Stomach smooth muscle (tissue), 2 donors: ENCODE measurements at regions not wholly inside any gene's neighbourhood (a gene's known extent, or its start where the extent isn't known, plus 50 kb on each side); places are given as distances from the start of the nearest gene placed in this dataset.
"Not testable (repeated sequence)": the region's sequence is repeated elsewhere in the genome, so short reads cannot be mapped to it uniquely, and the experiment has no call there.

Source experiments
- H3K27ac ChIP-seq: one replicate; pipeline ENCODE4 v1.7.0; 2013; ENCODE audit warnings: mild to moderate bottlenecking, low read length, inconsistent platforms
- H3K27me3 ChIP-seq, 2 donors: one replicate each; pipeline ENCODE4 v1.7.0; 2013; ENCODE audit warnings: low read length in 2 of 2; ENCODE audit not compliant: insufficient read depth in 2 of 2, control insufficient read depth in 1 of 2
- H3K36me3 ChIP-seq, 2 donors: one replicate each; pipeline ENCODE4 v1.7.0; 2013; ENCODE audit warnings: low read length in 2 of 2; ENCODE audit not compliant: control insufficient read depth in 2 of 2, insufficient read depth in 2 of 2
- H3K4me1 ChIP-seq: one replicate; pipeline ENCODE4 v1.7.0; 2013; ENCODE audit warnings: low read length; ENCODE audit not compliant: control insufficient read depth, insufficient read depth
- H3K4me3 ChIP-seq, 2 donors: one replicate each; pipeline ENCODE4 v1.7.0; 2013; ENCODE audit warnings: low read length in 2 of 2
- H3K9ac ChIP-seq, 2 donors: one replicate each; pipeline ENCODE4 v1.7.0; 2013; ENCODE audit warnings: low read length in 2 of 2, mild to moderate bottlenecking in 1 of 2
- H3K9me3 ChIP-seq, 2 donors: one replicate each; pipeline ENCODE4 v1.7.0; 2013; ENCODE audit warnings: low read length in 2 of 2; ENCODE audit not compliant: control insufficient read depth in 2 of 2
- donor health status: healthy.
- donor health status: Pancreatic carcinoma.

GRCh38 chr4:11066584-11066983 is 362.1 kb downstream of the HS3ST1 start:
- H3K4me1 ChIP-seq: not testable (repeated sequence)

DNA sequence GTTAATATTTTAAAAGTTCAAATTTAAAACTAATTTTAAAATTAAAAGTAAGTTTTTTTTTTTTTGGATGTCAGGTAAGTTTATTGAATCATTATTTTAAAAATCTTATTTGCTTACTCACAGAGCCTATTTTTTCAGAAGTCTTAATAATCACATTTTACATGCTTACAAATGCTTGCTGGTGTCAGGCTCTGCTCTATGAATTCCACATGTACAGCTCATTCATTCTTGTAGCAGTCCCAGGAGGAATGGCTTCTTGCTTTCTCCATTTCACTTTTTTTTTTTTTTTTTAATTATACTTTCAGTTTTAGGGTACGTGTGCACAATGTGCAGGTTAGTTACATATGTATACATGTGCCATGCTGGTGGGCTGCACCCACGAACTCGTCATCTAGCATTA is 368.1 kb downstream of the HS3ST1 start:
- not testable (repeated sequence) for H3K9ac ChIP-seq, H3K9me3 ChIP-seq, H3K4me3 ChIP-seq, H3K4me1 ChIP-seq, H3K27me3 ChIP-seq, H3K36me3 ChIP-seq, H3K27ac ChIP-seq

More at GRCh38 chr4:11066584-11066983, 362.1 kb downstream of the HS3ST1 start:
- not testable (repeated sequence) for H3K27ac ChIP-seq, H3K4me3 ChIP-seq, H3K36me3 ChIP-seq, H3K9me3 ChIP-seq, H3K27me3 ChIP-seq, H3K9ac ChIP-seq

DNA sequence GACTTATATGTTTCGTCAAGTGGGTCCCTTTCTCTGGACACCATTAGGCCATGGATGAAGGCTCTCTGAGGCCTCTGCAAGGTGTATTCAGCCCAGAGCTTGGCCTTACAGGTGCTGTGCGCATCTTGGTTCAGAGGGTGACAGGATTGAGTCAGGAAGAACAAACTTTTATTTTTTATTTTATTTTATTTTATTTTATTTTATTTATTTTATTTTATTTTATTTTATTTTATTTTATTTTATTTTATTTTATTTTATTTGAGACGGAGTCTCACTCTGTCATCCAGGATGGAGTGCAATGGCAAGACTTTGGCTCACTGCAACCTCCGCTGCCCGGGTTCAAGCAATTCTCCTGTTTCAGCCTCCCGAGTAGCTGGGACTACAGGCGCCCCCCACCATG is 370.4 kb upstream of the CLNK start:
- not testable (repeated sequence) for H3K27me3 ChIP-seq, H3K36me3 ChIP-seq, H3K9me3 ChIP-seq, H3K27ac ChIP-seq, H3K9ac ChIP-seq, H3K4me1 ChIP-seq, H3K4me3 ChIP-seq

DNA sequence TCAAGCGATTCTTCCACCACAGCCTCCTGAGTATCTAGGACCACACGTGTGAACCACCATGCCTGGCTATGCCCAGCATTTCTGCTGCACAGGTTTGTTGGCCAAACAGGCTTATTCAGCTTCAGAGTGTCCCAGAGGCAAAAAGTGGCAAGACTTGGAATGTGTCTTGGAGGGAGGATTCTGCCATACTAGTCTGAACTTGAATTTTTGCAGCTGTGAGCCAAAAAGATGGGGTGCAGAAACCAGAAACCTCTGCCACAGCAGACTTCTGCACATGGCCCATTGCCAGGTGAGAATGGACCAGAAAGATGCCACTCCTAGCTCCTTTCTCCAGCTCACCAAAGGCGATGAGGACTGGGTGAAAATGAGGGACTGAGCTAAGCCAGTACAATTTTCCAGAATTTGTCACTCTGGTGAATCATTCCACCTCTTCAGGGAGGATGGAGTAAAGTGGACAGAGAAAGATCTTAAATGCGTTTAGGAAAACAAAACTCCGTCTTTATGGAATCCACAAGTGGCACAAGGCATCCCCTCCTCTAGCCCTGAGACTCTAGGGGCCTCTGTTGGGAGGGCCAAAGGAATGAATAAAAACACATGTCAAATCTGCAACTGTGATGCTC is 369.1 kb upstream of the CLNK start:
- no peaks in the 10 kb centered on the region for H3K4me1 ChIP-seq
- no peaks in the 10 kb centered on the region for H3K36me3 ChIP-seq
- no peaks in the 10 kb centered on the region for H3K27me3 ChIP-seq
- no peaks in the 10 kb centered on the region for H3K9me3 ChIP-seq
- no peak overlapping the region for H3K9ac ChIP-seq
- H3K4me3 ChIP-seq: no peak overlapping the region
- no peak overlapping the region for H3K27ac ChIP-seq

DNA sequence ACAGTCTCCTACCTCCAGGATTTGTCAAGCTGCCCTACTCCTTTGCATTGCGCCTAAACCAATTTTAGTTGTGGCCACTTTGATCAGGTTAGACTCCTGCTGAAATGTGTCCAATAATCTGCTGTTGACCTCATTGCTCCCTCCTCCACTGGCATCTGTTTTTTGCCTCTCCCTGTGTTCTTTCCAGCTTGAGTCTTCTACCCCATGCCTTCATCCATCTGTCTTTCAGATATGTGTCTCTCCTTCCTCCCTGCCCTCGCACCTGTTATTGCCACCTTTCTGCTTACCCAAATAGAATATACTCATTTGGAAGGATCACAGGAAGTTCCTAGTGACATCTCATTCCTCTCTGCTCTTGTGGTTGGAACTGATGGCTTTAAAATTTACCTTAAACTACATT is 366.6 kb upstream of the CLNK start:
- Histone ChIP-seq H3K9ac (no peak overlapping the region), H3K9me3 (no peaks in the 10 kb centered on the region), H3K4me3 (no peak overlapping the region), H3K4me1 (no peaks in the 10 kb centered on the region), H3K36me3 (no peaks in the 10 kb centered on the region), H3K27me3 (no peaks in the 10 kb centered on the region), H3K27ac (no peak overlapping the region)

GRCh38 chr4:11050766-11051165 is 366.2 kb upstream of the CLNK start:
- no peaks in the 10 kb centered on the region for H3K27me3 ChIP-seq

GRCh38 chr4:11049001-11049400 is 364.4 kb upstream of the CLNK start:
- H3K36me3 ChIP-seq: no peaks in the 10 kb centered on the region
- H3K4me1 ChIP-seq: no peaks in the 10 kb centered on the region
- no peaks in the 10 kb centered on the region for H3K9me3 ChIP-seq
- no peaks in the 10 kb centered on the region for H3K27me3 ChIP-seq
- H3K27ac ChIP-seq: no peak overlapping the region
- H3K4me3 ChIP-seq: no peak overlapping the region
- H3K9ac ChIP-seq: no peak overlapping the region

More at GRCh38 chr4:11050766-11051165, 366.2 kb upstream of the CLNK start:
- H3K4me1 ChIP-seq: no peaks in the 10 kb centered on the region
- H3K9ac ChIP-seq: no peak overlapping the region
- no peaks in the 10 kb centered on the region for H3K9me3 ChIP-seq
- no peaks in the 10 kb centered on the region for H3K36me3 ChIP-seq
- no peak overlapping the region for H3K4me3 ChIP-seq
- H3K27ac ChIP-seq: no peak overlapping the region

- Histone ChIP-seq H3K9ac (no peak overlapping the region), H3K9me3 (no peaks in the 10 kb centered on the region), H3K27me3 (no peaks in the 10 kb centered on the region), H3K27ac (no peak overlapping the region), H3K4me1 (no peaks in the 10 kb centered on the region), H3K36me3 (no peaks in the 10 kb centered on the region), H3K4me3 (no peak overlapping the region)
Observed at GRCh38 chr4:11042760-11043159, 358.2 kb upstream of the CLNK start.

- no peak overlapping the region for H3K4me3 ChIP-seq
- H3K9ac ChIP-seq: no peak overlapping the region
- H3K9me3 ChIP-seq: no peaks in the 10 kb centered on the region
- H3K27ac ChIP-seq: no peak overlapping the region
- H3K36me3 ChIP-seq: no peaks in the 10 kb centered on the region
- H3K27me3 ChIP-seq: no peaks in the 10 kb centered on the region
- no peaks in the 10 kb centered on the region for H3K4me1 ChIP-seq
Observed at GRCh38 chr4:11039634-11040131, 355.1 kb upstream of the CLNK start.

- H3K9ac ChIP-seq: no peak overlapping the region
- H3K4me3 ChIP-seq: no peak overlapping the region
- no peaks in the 10 kb centered on the region for H3K27me3 ChIP-seq
- H3K36me3 ChIP-seq: no peaks in the 10 kb centered on the region
- no peak overlapping the region for H3K27ac ChIP-seq
- no peaks in the 10 kb centered on the region for H3K9me3 ChIP-seq
- no peaks in the 10 kb centered on the region for H3K4me1 ChIP-seq
Observed at GRCh38 chr4:11038926-11039325, 354.4 kb upstream of the CLNK start.

GRCh38 chr4:11037637-11038036 is 353.1 kb upstream of the CLNK start:
- Histone ChIP-seq H3K9ac (no peak overlapping the region), H3K4me3 (no peak overlapping the region)

More at GRCh38 chr4:11037637-11038036, 353.1 kb upstream of the CLNK start:
- Histone ChIP-seq H3K27me3 (no peaks in the 10 kb centered on the region), H3K27ac (no peak overlapping the region), H3K4me1 (no peaks in the 10 kb centered on the region), H3K36me3 (no peaks in the 10 kb centered on the region), H3K9me3 (no peaks in the 10 kb centered on the region)
